ENCODE measurements at regions not wholly inside any gene's neighbourhood (a gene's known extent, or its start where the extent isn't known, plus 50 kb on each side); places are given as distances from the start of the nearest gene placed in this dataset.

- DNase-seq (ENCODE audit: low read depth in 1 of 2, low spot score in 1 of 2), result no peak
Measured at GRCh38 chr6:21949211-21949801, 347.5 kb downstream of the PRL start.

DNA sequence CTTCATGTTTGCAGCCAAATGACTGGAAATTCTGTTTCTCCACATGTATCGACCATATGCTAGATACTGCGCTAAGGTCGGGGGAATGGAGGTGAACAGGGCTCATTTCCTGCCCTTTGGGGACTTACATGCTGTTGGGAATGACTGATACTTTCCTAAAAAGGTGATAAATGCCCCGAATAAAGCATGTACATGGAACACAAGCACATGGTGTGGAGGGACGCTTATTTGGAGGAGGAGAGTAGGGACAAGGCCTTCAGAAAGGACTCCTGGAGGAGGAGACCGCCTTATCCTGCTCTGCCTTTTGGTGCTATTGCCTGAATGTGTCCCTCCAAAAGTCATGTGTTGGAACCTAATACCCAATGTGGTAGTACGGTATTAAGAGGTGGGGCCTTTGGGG lies 344.5 kb downstream of the PRL start:
- no peak for DNase-seq (ENCODE audit: low read depth in 1 of 2, low spot score in 1 of 2)

GRCh38 chr6:21953831-21954801 lies 342.7 kb downstream of the PRL start:
- DNase-seq (ENCODE audit: low read depth in 1 of 2, low spot score in 1 of 2), result no peak

GRCh38 chr6:21955053-21955595 lies 341.7 kb downstream of the PRL start:
- no peak for DNase-seq (ENCODE audit: low read depth in 1 of 2, low spot score in 1 of 2)

DNA sequence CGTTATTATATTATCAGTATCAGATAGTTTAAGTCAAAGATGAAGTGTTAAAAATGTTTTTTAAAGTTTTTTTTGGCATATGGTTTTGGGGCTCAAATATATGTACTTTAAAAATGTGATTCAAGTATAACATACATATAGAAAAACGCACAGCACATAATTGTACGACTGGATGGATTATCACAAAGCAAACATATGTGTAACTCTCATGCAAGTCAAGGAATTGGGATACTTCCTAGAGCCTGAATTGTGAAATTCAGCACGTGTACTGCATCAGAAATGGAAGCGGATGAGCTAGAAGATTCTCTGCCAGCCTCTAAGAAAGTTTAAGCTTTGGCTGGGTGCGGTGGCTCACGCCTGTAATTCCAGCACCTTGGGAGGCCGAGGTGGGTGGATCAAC lies 340.9 kb downstream of the PRL start:
- DNase-seq (ENCODE audit: low read depth in 1 of 2, low spot score in 1 of 2), result no peak

GRCh38 chr6:21958428-21958827 lies 338.4 kb downstream of the PRL start:
- no peak for DNase-seq (ENCODE audit: low read depth in 1 of 2, low spot score in 1 of 2)

DNA sequence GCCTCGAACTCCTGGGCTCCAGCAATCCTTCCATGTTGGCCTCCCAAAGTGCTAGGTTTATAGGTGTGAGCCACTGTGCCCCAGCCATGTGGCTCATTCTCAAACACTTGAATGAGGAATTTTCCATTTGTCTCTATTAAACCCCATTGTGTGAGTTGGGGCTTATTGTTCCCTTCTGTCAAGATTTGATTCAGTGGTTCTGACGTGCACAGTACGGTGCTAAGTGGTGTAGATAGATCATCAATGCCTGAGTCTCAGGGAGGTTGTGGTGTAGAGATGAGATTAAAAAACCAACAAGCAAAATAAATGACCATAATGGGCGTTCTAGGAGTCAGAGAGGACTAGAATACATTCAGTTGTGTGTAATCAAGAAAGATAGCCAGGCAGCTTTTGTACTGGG lies 335.6 kb downstream of the PRL start:
- DNase-seq (ENCODE audit: low read depth in 1 of 2, low spot score in 1 of 2), result no peak

DNA sequence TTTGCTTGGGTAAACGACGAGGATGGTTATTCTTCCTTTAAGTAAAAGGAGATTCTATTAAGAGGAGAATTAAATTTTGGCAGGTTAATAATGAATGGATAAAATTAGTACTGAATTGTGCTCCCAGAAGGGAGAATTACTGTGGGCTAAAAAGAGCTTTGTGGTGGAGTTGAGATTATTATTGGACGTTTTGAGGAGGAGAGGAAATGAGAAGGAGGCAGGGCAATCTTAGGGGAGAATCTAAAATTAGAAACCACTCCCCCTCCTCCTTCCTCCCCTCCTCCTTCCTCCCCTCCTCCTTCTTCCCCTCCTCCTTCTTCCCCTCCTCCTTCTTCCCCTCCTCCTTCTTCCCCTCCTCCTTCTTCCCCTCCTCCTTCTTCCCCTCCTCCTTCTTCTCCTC lies 331.8 kb downstream of the PRL start:
- DNase-seq (ENCODE audit: low read depth in 1 of 2, low spot score in 1 of 2), result no peak

DNA sequence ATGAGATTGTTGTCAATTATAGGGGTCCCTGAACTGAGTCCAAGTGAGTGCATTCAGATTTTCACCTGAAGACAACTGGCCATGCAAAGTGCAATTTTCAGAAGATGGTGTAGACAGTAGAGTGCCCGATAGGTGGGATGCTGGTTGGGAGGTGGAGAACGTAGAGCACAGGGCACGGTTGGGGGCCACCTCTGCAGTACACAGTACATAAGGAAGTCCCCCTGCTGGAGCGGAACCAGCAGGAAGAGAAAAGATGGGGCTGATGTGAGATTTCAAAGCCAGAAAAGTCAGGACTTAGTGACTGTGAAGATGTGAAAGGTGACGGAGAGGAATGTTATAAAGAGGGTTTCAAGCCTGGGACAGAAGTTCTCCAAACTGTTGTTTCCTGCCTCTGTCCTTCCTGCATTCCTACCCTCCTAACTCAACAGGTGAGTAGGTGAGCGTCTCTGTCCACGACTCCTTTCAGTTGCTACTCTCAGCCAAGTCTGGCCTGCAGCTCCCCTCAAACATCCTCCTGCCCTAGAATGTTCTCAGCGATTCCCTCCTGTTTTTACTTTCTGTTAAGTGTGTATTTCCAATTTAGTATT lies 330.8 kb downstream of the PRL start:
- no peak for DNase-seq (ENCODE audit: low read depth in 1 of 2, low spot score in 1 of 2)

DNA sequence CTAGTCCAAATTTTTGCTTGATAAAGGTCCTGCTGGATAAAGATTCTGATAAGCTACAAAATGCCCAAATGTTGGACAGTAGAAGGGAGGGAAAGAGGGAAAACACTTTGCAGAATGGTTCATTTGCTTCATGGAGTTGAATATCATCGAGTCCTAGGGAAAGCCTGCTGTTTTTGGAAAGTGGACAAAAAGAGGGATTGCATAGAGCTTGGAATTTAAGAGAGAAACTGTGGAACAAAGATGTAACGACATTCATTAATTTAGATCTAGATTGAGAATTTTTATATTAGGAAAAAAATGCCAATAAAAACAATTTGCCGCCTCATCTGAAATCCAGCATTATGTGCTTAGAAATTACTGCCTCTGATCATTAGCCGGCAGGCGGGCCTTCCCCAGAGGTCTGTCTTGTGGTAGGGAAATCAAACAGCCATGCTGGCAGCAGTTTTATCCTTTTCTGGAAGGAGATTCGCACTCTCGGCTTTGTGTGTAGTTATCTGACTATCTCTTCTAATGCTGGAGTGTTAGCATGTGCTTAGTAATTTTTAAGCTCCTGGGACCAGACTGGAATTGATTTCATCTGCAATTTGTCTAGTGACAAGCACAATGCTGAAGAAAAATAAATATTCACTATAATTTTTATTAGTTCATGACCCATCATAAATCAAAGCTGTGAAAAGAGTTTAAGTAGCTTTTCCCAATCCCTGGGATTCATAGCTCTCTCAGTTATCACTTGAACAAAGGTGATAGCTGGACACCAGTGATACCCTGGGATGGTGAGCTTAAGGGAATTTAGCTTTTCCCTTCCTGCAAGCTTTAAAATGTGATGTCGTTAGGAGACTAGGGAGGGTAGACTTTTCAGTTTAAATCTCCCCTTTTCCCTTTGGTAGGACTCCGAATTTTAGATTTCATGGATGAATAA lies 329.5 kb downstream of the PRL start:
- DNase-seq (ENCODE audit: low read depth in 1 of 2, low spot score in 1 of 2), result no peak

- no peak for DNase-seq (ENCODE audit: low read depth in 1 of 2, low spot score in 1 of 2)
Measured at GRCh38 chr6:21968411-21968810, 328.4 kb downstream of the PRL start.

GRCh38 chr6:21969192-21969591 lies 327.6 kb downstream of the PRL start:
- DNase-seq (ENCODE audit: low read depth in 1 of 2, low spot score in 1 of 2), result no peak

GRCh38 chr6:21970569-21971300 lies 326.1 kb downstream of the PRL start:
- DNase-seq (ENCODE audit: low read depth in 1 of 2, low spot score in 1 of 2), result no peak

GRCh38 chr6:21971541-21971940 lies 325.3 kb downstream of the PRL start:
- no peak for DNase-seq (ENCODE audit: low read depth in 1 of 2, low spot score in 1 of 2)

DNA sequence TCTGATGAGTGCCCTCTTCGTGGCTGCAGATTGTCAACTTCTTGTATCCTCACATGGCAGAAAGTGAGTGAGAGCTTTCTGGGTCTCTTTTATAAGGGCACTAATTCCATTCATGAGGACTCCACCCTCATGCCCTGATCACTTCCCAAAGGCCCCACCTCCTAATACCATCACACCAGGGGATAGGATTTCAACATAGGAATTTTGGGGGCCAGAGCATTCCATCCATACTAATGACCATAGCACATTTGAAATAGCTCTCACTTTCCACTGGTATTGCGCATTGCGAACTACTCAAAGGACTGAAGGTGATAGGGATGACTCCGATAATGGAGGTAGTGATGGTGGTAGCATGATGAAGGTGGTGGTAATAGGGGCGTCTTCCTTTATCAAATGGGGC lies 324.3 kb downstream of the PRL start:
- no peak for DNase-seq (ENCODE audit: low read depth in 1 of 2, low spot score in 1 of 2)

DNA sequence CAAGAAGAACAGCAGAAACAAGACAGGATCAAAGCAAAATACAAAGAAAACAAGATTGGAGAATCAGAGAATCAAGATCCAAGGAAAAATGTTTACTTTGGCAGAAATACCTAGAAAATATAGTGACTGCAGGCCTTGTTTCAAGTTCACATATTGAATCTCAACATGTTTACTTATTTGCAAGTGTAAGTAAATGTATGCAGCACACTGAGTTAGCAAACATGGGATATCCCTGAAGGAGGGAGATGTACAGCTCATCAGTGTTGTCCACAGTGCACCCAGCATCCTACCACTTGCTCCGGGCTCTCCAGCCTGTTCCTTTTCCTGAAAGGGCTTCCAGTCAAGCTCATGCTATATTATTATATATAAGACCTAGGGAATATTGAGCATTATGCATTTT lies 319.5 kb downstream of the PRL start:
- DNase-seq (ENCODE audit: low read depth in 1 of 2, low spot score in 1 of 2), result no peak

DNA sequence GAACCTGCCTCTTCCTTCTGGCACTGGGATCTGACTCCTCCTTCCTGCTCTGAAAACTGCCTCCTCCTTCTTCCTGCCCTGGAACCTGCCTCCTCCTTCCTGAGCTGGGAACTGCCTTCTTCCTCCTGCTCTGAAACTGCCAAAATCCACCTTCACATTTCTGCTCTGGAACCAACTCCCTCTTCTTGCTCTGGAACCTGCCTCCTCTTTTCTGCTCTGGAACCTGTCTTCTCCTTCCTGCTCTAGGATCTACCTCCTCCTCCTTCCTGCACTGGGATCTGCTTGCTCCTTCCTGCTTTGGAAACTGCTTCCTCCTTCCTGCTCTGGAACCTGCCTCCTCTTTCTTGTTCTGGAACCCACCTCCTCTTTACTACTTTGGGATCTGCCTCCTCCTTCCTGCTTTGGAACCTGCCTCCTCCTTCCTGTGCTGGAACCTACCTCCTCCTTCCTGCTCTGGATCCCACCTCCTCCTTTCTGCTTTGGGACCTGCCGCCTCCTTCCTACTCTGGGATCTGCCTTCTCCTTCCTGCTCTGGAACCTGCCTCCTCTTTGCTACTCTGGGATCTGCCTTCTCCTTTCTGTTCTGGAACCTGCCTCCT lies 315.5 kb downstream of the PRL start:
- no peak for DNase-seq (ENCODE audit: low read depth in 1 of 2, low spot score in 1 of 2)

GRCh38 chr6:21984135-21984534 lies 312.7 kb downstream of the PRL start:
- no peak for DNase-seq (ENCODE audit: low read depth in 1 of 2, low spot score in 1 of 2)

- DNase-seq (ENCODE audit: low read depth in 1 of 2, low spot score in 1 of 2), result no peak
Measured at GRCh38 chr6:21984561-21984960, 312.3 kb downstream of the PRL start.

GRCh38 chr6:21985904-21986303 lies 310.9 kb downstream of the PRL start:
- DNase-seq (ENCODE audit: low read depth in 1 of 2, low spot score in 1 of 2), result no peak
